ENCODE measurements at regions not wholly inside any gene's neighbourhood (a gene's known extent, or its start where the extent isn't known, plus 50 kb on each side); places are given as distances from the start of the nearest gene placed in this dataset.

- Histone ChIP-seq H4K20me1 (ENCODE audit: insufficient read depth) (no peaks in the 10 kb centered on the region), H3K79me2 (ENCODE audit: insufficient read depth, low read length) (no peaks in the 10 kb centered on the region), H3K9me2 (ENCODE audit: insufficient read depth) (no peaks in the 10 kb centered on the region), H3K4me2 (ENCODE audit: low read length) (no peak overlapping the region), H3K9me3 (ENCODE audit: control insufficient read depth in 1 of 2, insufficient read depth in 1 of 2, low read depth in 1 of 2, low read length in 2 of 2) (no peaks in the 10 kb centered on the region), H3K4me3 (replicated peaks in 1 of 2; ENCODE audit: low read depth in 1 of 2, low read length in 2 of 2) (no peak overlapping the region), H3K27me3 (ENCODE audit: insufficient read depth, low read length) (no peaks in the 10 kb centered on the region), H3K27ac (ENCODE audit: low read depth, low read length) (no peak overlapping the region), H2AFZ (ENCODE audit: low read depth, low read length, poor library complexity, severe bottlenecking) (no peak overlapping the region), H3K4me1 (ENCODE audit: control insufficient read depth in 1 of 2, insufficient read depth in 2 of 2, low read length in 2 of 2) (no peaks in the 10 kb centered on the region), H3K9ac (ENCODE audit: low read length) (no peak overlapping the region), H3K36me3 (ENCODE audit: control insufficient read depth in 1 of 2, insufficient read depth in 2 of 2, low read length in 2 of 2) (no peaks in the 10 kb centered on the region)
- intact Hi-C loops (cut with micrococcal nuclease): no loop called here
- TF ChIP-seq ZNF274 (IDR thresholded peaks at IDR 0.05; ENCODE audit: low read depth, low read length): no peak
- TF ChIP-seq ATF3 (IDR thresholded peaks at IDR 0.05): no peak
- no peak for TF ChIP-seq EZH2phosphoT487 (IDR thresholded peaks at IDR 0.05; ENCODE audit: borderline replicate concordance)
- no peak for TF ChIP-seq SP1 (IDR thresholded peaks at IDR 0.05; ENCODE audit: low read depth)
- no peak for TF ChIP-seq CTCF (IDR thresholded peaks at IDR 0.05 in 2 of 3, conservative IDR thresholded peaks at IDR 0.05 in 1 of 3; ENCODE audit: borderline replicate concordance in 1 of 3, insufficient read depth in 1 of 3, low read depth in 2 of 3, low read length in 2 of 3)
- TF ChIP-seq ELF1 (IDR thresholded peaks at IDR 0.05; ENCODE audit: borderline replicate concordance, low read depth): no peak
- no peak for TF ChIP-seq CEBPB (IDR thresholded peaks at IDR 0.05; ENCODE audit: low read depth)
- TF ChIP-seq CBX3 (IDR thresholded peaks at IDR 0.05; ENCODE audit: low read depth): no peak
- TF ChIP-seq SRF (IDR thresholded peaks at IDR 0.05; ENCODE audit: low read depth): no peak
- TF ChIP-seq JUND (IDR thresholded peaks at IDR 0.05): no peak
- TF ChIP-seq SIN3A (IDR thresholded peaks at IDR 0.05; ENCODE audit: low read depth): no peak
- TF ChIP-seq RAD21 (IDR thresholded peaks at IDR 0.05; ENCODE audit: low read depth): no peak
- TF ChIP-seq POLR2AphosphoS5 (IDR thresholded peaks at IDR 0.05; ENCODE audit: low read depth, low read length): no peak
- TF ChIP-seq FOSL1 (IDR thresholded peaks at IDR 0.05; ENCODE audit: low read depth): no peak
- no peak for TF ChIP-seq ZFX (IDR thresholded peaks at IDR 0.05)
- RAD21 ChIA-PET (ENCODE audit: low non-redundant PET in 1 of 2, low total read pairs in 2 of 2, uncharacterized antibody in 2 of 2, unreplicated experiment in 2 of 2): no interaction called here
- CTCF ChIA-PET: no interaction called here
- DNase-seq (ENCODE audit: low read depth, low spot score) (no peak), ATAC-seq (no peak)
- BruUV-seq (replicated peaks): no TSS peak
- POLR2A ChIA-PET: no interaction called here
Observed at GRCh38 chr13:90091611-90092010, 1255.9 kb upstream of the MIR17HG start.

All from HCT116 (cell line).